Psoas muscle (tissue), 7 donors: ENCODE measurements at regions not wholly inside any gene's neighbourhood (a gene's known extent, or its start where the extent isn't known, plus 50 kb on each side); places are given as distances from the start of the nearest gene placed in this dataset.

Experiments used
- ATAC-seq, 4 donors: fragments of 200-7000 bp; cut with Tn5 transposase; one replicate each; pipeline ENCODE4 v1.9.1; 2020; ENCODE audit warnings: moderate library complexity in 3 of 4, mild to moderate bottlenecking in 2 of 4
- DNase-seq, 2 donors: peaks; one replicate each; pipeline ENCODE4 v3.0.0-alpha.2; 2020
- H3K27ac ChIP-seq: fragments of 200-600 bp; one replicate; pipeline ENCODE4 v1.8.0; 2022
- H3K27me3 ChIP-seq, 3 donors: fragments of 200-600 bp in 1 of 3; one replicate each; pipeline versions ENCODE4 v1.6.1 to v1.8.0; 2013 to 2022; ENCODE audit warnings: low read length in 2 of 3, mild to moderate bottlenecking in 2 of 3, moderate library complexity in 1 of 3; ENCODE audit not compliant: insufficient read depth in 3 of 3
- H3K36me3 ChIP-seq, 2 donors: fragments of 200-600 bp in 1 of 2; one replicate each; pipeline versions ENCODE4 v1.6.1 to v1.8.0; 2013 to 2022; ENCODE audit warnings: low read depth in 1 of 2, mild to moderate bottlenecking in 1 of 2, moderate library complexity in 1 of 2; ENCODE audit not compliant: insufficient read depth in 1 of 2
- H3K4me1 ChIP-seq: fragments of 200-600 bp; one replicate; pipeline ENCODE4 v1.8.0; 2022
- H3K4me3 ChIP-seq: fragments of 200-600 bp; one replicate; pipeline ENCODE4 v1.8.0; 2022; ENCODE audit warnings: mild to moderate bottlenecking
- H3K9me3 ChIP-seq: fragments of 200-600 bp; one replicate; pipeline ENCODE4 v1.8.0; 2022
- WGBS, 3 donors: extraction: QIAGEN DNeasy Blood & Tissue Kit; methylation state at CpG; one replicate each; pipeline versions ENCODE4 v1.1.6 to v1.1.7; 2013; 5-methylcytosine and 5-hydroxymethylcytosine counted together
- intact Hi-C, 2 donors: fragments of 100-400 bp; cut with DNase I; formaldehyde crosslinking; loops; one replicate each; pipeline versions ENCODE4 v1.11.0 to v1.14.2; 2022
- TF ChIP-seq, protein P1 (sequence below): fragments of 200-600 bp; IDR thresholded peaks from one replicate; pipeline ENCODE4 v1.8.0; 2022; ENCODE audit warnings: antibody characterized with exemption
- donor health status: healthy with polysubstance abuse.
- donor health status: DM: no; HTN: no; CAD: no; lungs with moderate emphysema.
- donor health status: Bipolar disorder and iron deficiency.
- donor health status: healthy.
- donor health status: DM: yes; HTN: yes; CAD: no.
- donor health status: DM: no; HTN: no; CAD: no.
- donor health status: DM: yes; HTN: yes; CAD: no.

DNA sequence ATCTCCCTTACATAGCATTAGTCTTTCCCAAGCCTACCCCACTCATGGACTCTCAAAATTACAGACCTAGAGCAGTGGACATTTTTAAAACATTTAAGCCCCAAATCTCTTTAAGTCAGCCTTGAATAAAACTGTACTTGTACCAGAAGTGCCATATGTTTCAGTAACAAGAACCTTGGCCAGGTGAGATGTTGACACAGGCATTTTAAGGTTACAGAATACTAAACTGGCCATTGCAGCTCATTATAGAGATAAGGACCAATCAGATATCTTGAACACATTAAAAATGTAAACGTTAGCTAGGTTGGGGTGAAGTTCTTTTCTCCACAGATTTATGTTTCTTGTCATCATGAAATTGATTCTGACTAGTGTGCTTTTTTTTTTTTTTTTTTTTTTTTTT, 103.8 kb upstream of the MIER3 start:
- intact Hi-C loops: no loop called here
- Histone ChIP-seq H3K27ac (no peak overlapping the region), H3K36me3 (no peaks in the 10 kb centered on the region), H3K27me3 (peaks cover 0 to 5% (median 0%) of the 10 kb centered on the region in 3 donors), H3K9me3 (no peaks in the 10 kb centered on the region), H3K4me1 (no peaks in the 10 kb centered on the region), H3K4me3 (no peak overlapping the region)
- WGBS, 3 donors: 47 to 71% (median 60%) methylated on average over 1 of the region's 1 CpG
- TF ChIP-seq, protein P1, sequence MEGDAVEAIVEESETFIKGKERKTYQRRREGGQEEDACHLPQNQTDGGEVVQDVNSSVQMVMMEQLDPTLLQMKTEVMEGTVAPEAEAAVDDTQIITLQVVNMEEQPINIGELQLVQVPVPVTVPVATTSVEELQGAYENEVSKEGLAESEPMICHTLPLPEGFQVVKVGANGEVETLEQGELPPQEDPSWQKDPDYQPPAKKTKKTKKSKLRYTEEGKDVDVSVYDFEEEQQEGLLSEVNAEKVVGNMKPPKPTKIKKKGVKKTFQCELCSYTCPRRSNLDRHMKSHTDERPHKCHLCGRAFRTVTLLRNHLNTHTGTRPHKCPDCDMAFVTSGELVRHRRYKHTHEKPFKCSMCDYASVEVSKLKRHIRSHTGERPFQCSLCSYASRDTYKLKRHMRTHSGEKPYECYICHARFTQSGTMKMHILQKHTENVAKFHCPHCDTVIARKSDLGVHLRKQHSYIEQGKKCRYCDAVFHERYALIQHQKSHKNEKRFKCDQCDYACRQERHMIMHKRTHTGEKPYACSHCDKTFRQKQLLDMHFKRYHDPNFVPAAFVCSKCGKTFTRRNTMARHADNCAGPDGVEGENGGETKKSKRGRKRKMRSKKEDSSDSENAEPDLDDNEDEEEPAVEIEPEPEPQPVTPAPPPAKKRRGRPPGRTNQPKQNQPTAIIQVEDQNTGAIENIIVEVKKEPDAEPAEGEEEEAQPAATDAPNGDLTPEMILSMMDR: no peak
- ATAC-seq: no peak
- DNase-seq: no peak

DNA sequence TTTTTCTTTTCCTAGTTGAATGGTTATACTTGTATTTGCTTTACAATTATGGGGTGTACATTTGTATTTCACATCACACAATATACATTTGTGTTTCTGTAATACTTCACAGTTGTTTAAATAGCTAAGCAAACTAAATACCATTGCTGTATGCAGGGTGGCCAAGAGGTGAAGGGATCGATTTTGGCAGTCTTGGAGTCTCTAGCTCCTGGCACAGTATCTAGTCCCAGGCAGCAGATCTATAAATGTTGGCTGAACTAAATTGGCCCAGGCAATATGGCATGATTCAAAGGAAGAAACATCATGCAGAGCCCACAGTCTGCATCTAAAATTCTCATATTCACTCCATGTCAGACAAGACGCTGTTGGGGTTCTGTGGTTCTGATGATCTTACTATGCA, 110.1 kb upstream of the GPBP1 start:
- no peaks in the 10 kb centered on the region for H3K27me3 ChIP-seq
- no peak overlapping the region for H3K27ac ChIP-seq
- no peak for ATAC-seq
- intact Hi-C loops: no loop called here
- no peaks in the 10 kb centered on the region for H3K9me3 ChIP-seq
- 79 to 84% (median 80%) methylated on average over 2 of the region's 2 CpGs for WGBS, 3 donors
- H3K4me3 ChIP-seq: no peak overlapping the region
- TF ChIP-seq, protein P1: no peak
- no peaks in the 10 kb centered on the region for H3K36me3 ChIP-seq
- no peak for DNase-seq
- H3K4me1 ChIP-seq: no peaks in the 10 kb centered on the region

DNA sequence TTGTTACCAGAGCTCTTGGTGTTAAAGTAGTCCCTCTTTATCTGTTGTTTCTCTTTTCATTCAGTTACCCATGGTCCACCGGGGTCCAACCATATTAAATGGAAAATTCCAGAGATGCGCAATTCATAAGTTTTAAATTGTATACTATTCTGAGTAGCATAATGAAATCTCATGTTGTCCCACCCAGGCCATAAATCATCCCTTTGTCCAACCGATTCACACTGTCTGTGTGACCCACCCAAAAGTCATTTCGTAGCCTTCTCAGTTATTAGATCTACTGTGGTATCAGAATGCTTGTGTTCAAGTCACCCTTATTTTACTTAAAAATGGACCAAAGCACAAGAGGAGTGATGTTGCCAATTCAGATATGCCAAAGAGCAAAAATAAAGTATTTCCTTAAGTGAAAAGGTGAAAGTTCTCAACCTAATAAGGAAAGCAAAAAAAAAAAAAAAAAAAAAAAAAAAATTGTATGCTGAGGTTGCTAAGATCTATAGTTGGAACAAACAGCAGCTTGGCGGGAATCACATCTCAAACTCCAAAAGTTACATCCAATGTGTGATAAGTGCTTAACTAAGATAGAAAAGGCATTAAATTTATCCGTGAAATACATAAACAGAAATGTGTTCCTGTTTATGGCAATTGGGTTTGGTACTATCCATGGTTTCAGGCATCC, 106.8 kb upstream of the GPBP1 start:
- no peaks in the 10 kb centered on the region for H3K36me3 ChIP-seq
- ATAC-seq (no peak), DNase-seq (no peak)
- 75 to 81% (median 78%) methylated on average over 6 of the region's 6 CpGs for WGBS, 3 donors
- H3K4me1 ChIP-seq: no peaks in the 10 kb centered on the region
- no peaks in the 10 kb centered on the region for H3K27me3 ChIP-seq
- no peak overlapping the region for H3K27ac ChIP-seq
- TF ChIP-seq, protein P1: no peak
- no peak overlapping the region for H3K4me3 ChIP-seq
- no peaks in the 10 kb centered on the region for H3K9me3 ChIP-seq
- intact Hi-C loops: no loop called here

DNA sequence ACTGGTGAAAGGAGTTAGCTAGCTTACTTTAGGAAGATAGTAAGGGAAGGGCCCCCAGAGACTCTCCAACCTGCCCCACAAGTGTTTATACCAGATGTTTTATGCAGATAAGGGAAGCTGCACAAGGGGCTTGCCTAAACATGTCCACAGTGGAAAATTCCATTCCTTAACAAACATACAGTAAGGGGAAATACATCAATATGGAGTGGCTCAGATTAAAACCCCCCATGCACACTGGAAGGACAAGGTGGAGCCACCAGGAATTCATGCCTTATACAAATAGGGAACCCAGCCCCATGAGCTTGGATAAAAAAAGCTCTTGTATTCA, 106.3 kb upstream of the GPBP1 start:
- Histone ChIP-seq H3K27me3 (no peaks in the 10 kb centered on the region), H3K4me3 (no peak overlapping the region), H3K9me3 (no peaks in the 10 kb centered on the region), H3K27ac (no peak overlapping the region), H3K36me3 (no peaks in the 10 kb centered on the region), H3K4me1 (no peaks in the 10 kb centered on the region)
- DNase-seq (no peak), ATAC-seq (no peak)
- TF ChIP-seq, protein P1: no peak
- intact Hi-C loops: no loop called here
